SK-N-SH (cell line): ENCODE measurements at regions not wholly inside any gene's neighbourhood (a gene's known extent, or its start where the extent isn't known, plus 50 kb on each side); places are given as distances from the start of the nearest gene placed in this dataset.
A peak's percentile ranks its signal among the peaks of the same experiment; 100 is the strongest.

Source experiments
- CTCF ChIA-PET: fragments of 300-600, 350-600 bp; formaldehyde crosslinking; extraction: SDS; loops from one replicate; lab custom pipeline; 2021; lab: Yijun Ruan, JAX
- POLR2A ChIA-PET: fragments of 350-600 bp; sonication (Branson Sonifier 250); formaldehyde crosslinking; extraction: SDS; loops from one replicate; lab custom pipeline; 2020; ENCODE audit warnings: antibody characterized with exemption, inconsistent platforms; lab: Yijun Ruan, JAX
- DNase-seq: peaks from one replicate; pipeline ENCODE4 v3.0.0; 2012
- H2AFZ ChIP-seq: fragments of 200-600 bp; sonication (generic); 2 replicates; pipeline ENCODE4 v1.8.1; 2016; ENCODE audit warnings: antibody characterized with exemption, mild to moderate bottlenecking, low read depth
- H3F3A ChIP-seq: fragments of 200-600 bp; sonication (generic); replicated peaks from 2 replicates; pipeline ENCODE3; 2016; ENCODE audit warnings: antibody characterized with exemption, mild to moderate bottlenecking; ENCODE audit not compliant: insufficient read depth
- H3K27ac ChIP-seq, 2 experiments: fragments of 200-500 bp in 1 of 2; fragments of 200-600 bp in 1 of 2; sonication (Bioruptor generic) in 1 of 2; sonication (generic), shearing (Covaris generic) in 1 of 2; 2 replicates each; pipeline versions ENCODE4 v1.5.1 to v1.6.1; 2014 to 2016; ENCODE audit warnings: low read depth in 2 of 2, inconsistent platforms in 1 of 2, low read length in 1 of 2, mild to moderate bottlenecking in 1 of 2, mixed read lengths in 1 of 2
- H3K27me3 ChIP-seq: fragments of 200-600 bp; sonication (generic), shearing (Covaris generic); 2 replicates; pipeline ENCODE4 v1.6.1; 2016; ENCODE audit warnings: mixed run types; ENCODE audit not compliant: insufficient read depth
- H3K36me3 ChIP-seq, 2 experiments: fragments of 200-500 bp in 1 of 2; fragments of 200-600 bp in 1 of 2; sonication (Bioruptor generic) in 1 of 2; sonication (generic) in 1 of 2; replicated peaks in 1 of 2; 2 replicates each; pipeline versions ENCODE3 to v1.5.1; 2014 to 2016; ENCODE audit warnings: low read length in 1 of 2, mild to moderate bottlenecking in 1 of 2; ENCODE audit not compliant: insufficient read depth in 2 of 2, control insufficient read depth in 1 of 2
- H3K4me1 ChIP-seq, 2 experiments: fragments of 200-500 bp in 1 of 2; fragments of 200-600 bp in 1 of 2; sonication (Bioruptor generic) in 1 of 2; sonication (generic), shearing (Covaris generic) in 1 of 2; 2 replicates each; pipeline versions ENCODE4 v1.5.1 to v1.6.1; 2014 to 2016; ENCODE audit warnings: low read depth in 1 of 2, low read length in 1 of 2, mixed run types in 1 of 2; ENCODE audit not compliant: insufficient read depth in 2 of 2, control insufficient read depth in 1 of 2
- H3K4me2 ChIP-seq: fragments of 200-600 bp; sonication (generic), shearing (Covaris generic); 2 replicates; pipeline ENCODE4 v1.6.1; 2017; ENCODE audit warnings: mixed run types
- H3K4me3 ChIP-seq, 2 experiments: fragments of 200-500 bp in 1 of 2; fragments of 200-600 bp in 1 of 2; sonication (Bioruptor generic) in 1 of 2; sonication (generic), shearing (Covaris generic) in 1 of 2; 2 replicates each; pipeline versions ENCODE4 v1.5.1 to v1.8.1; 2014 to 2016; ENCODE audit warnings: low read depth in 2 of 2, inconsistent platforms in 1 of 2, low read length in 1 of 2, mild to moderate bottlenecking in 1 of 2, mixed read lengths in 1 of 2, moderate library complexity in 1 of 2
- H3K79me2 ChIP-seq: fragments of 200-600 bp; sonication (generic); 2 replicates; pipeline ENCODE4 v1.8.1; 2017; ENCODE audit warnings: mild to moderate bottlenecking; ENCODE audit not compliant: insufficient read depth
- H3K9ac ChIP-seq: fragments of 200-600 bp; sonication (generic); 2 replicates; pipeline ENCODE4 v1.6.1; 2017; ENCODE audit warnings: mixed run types
- H3K9me2 ChIP-seq: fragments of 200-600 bp; sonication (generic); 2 replicates; pipeline ENCODE4 v1.6.1; 2017; ENCODE audit warnings: mixed run types
- H3K9me3 ChIP-seq: fragments of 200-600 bp; sonication (generic); 2 replicates; pipeline ENCODE4 v1.6.1; 2017; ENCODE audit warnings: mixed run types, mild to moderate bottlenecking, moderate library complexity
- H4K20me1 ChIP-seq: fragments of 200-600 bp; sonication (generic); 2 replicates; pipeline ENCODE4 v1.6.1; 2017; ENCODE audit warnings: mild to moderate bottlenecking, mixed run types; ENCODE audit not compliant: insufficient read depth
- CHD2 ChIP-seq: fragments of 150-350 bp; IDR thresholded peaks from 2 replicates; pipeline ENCODE4 v1.6.1; 2018; ENCODE audit warnings: low read length; ENCODE audit not compliant: partially characterized antibody
- EP300 ChIP-seq, 2 experiments: IDR thresholded peaks; 2 replicates each; pipeline versions ENCODE4 v1.4.0 to v1.6.1; 2012; ENCODE audit warnings: borderline replicate concordance in 1 of 2, low read depth in 1 of 2, low read length in 1 of 2
- EZH2phosphoT487 ChIP-seq: fragments of 200-600 bp; sonication (generic); IDR thresholded peaks from 2 replicates; pipeline ENCODE4 v1.6.1; 2017; ENCODE audit warnings: low read depth, mixed run types, mild to moderate bottlenecking, antibody characterized with exemption, moderate library complexity, borderline replicate concordance
- IRF3 ChIP-seq: fragments of 150-350 bp; IDR thresholded peaks from 2 replicates; pipeline ENCODE4 v1.6.1; 2016; ENCODE audit warnings: mild to moderate bottlenecking, low read depth, low read length
- MEF2A ChIP-seq: IDR thresholded peaks from 2 replicates; pipeline ENCODE4 v1.4.0; 2012; ENCODE audit warnings: low read depth, borderline replicate concordance
- NRF1 ChIP-seq: IDR thresholded peaks from 2 replicates; pipeline ENCODE4 v1.6.1; 2012; ENCODE audit warnings: low read depth, mild to moderate bottlenecking, low read length
- PBX3 ChIP-seq: IDR thresholded peaks from 2 replicates; pipeline ENCODE4; 2012
- RAD21 ChIP-seq: IDR thresholded peaks from 2 replicates; pipeline ENCODE4 v1.6.1; 2012; ENCODE audit warnings: mild to moderate bottlenecking, low read length
- TAF1 ChIP-seq: IDR thresholded peaks from 2 replicates; pipeline ENCODE4 v1.6.1; 2012; ENCODE audit warnings: low read depth, mild to moderate bottlenecking, low read length, moderate library complexity, borderline replicate concordance
- TEAD4 ChIP-seq: IDR thresholded peaks from 2 replicates; pipeline ENCODE4 v1.4.0; 2012; ENCODE audit warnings: mild to moderate bottlenecking, borderline replicate concordance; ENCODE audit not compliant: insufficient read depth
- ZBTB33 ChIP-seq: IDR thresholded peaks from 2 replicates; pipeline ENCODE4 v1.4.0; 2012; ENCODE audit warnings: low read depth, borderline replicate concordance
- WGBS: methylation state at CpG from one replicate; pipeline ENCODE4 v1.1.6; 2017; ENCODE audit warnings: low lambda C conversion rate; 5-methylcytosine and 5-hydroxymethylcytosine counted together
- TF ChIP-seq, protein P1 (sequence below): fragments of 150-350 bp; IDR thresholded peaks from 2 replicates; pipeline ENCODE4 v1.6.1; 2017; ENCODE audit warnings: antibody characterized with exemption, low read length, low read depth, borderline replicate concordance

GRCh38 chr10:64148607-64149006 lies 627.4 kb downstream of the REEP3 start:
- H3K36me3 ChIP-seq = no peaks in the 10 kb centered on the region
- no peaks in the 10 kb centered on the region for H3K79me2 ChIP-seq
- H3K4me3 ChIP-seq = no peak overlapping the region
- CTCF ChIA-PET = interaction anchor here (0.8 to 2.0 kb wide), 2 partner anchors 9 to 17 kb away, joined by 3 to 6 read pairs; no protein-coding TSS in a partner anchor
- no peaks in the 10 kb centered on the region for H4K20me1 ChIP-seq
- no peak overlapping the region for H2AFZ ChIP-seq
- no peak overlapping the region for H3K4me2 ChIP-seq
- H3K4me1 ChIP-seq = no peaks in the 10 kb centered on the region; a peak in 2 of 4 replicates
- DNase-seq = no peak
- H3K9me2 ChIP-seq = no peaks in the 10 kb centered on the region
- H3K9ac ChIP-seq = no peak overlapping the region
- H3K27me3 ChIP-seq = no peaks in the 10 kb centered on the region
- no peaks in the 10 kb centered on the region for H3F3A ChIP-seq
- H3K27ac ChIP-seq = peak overlapping the region in 1 of 2 experiments; percentile 85; a peak in 2 of 4 replicates
- POLR2A ChIA-PET = no interaction called here
- H3K9me3 ChIP-seq = no peaks in the 10 kb centered on the region
- TF ChIP-seq TAF1 (no peak), PBX3 (no peak), EP300 (IDR thresholded peaks at IDR 0.05; ENCODE audit: borderline replicate concordance in 1 of 2, low read depth in 1 of 2, low read length in 1 of 2) (peak in 1 of 2 experiments; percentile 56; a peak in 2 of 4 replicates), MEF2A (no peak)

GRCh38 chr10:64156166-64156565 lies 635.0 kb downstream of the REEP3 start:
- Histone ChIP-seq H3K79me2 (no peaks in the 10 kb centered on the region), H3K4me1 (no peaks in the 10 kb centered on the region; a peak in 1 of 4 replicates), H4K20me1 (no peaks in the 10 kb centered on the region), H3K36me3 (no peaks in the 10 kb centered on the region), H2AFZ (no peak overlapping the region), H3K27ac (no peak overlapping the region), H3F3A (no peaks in the 10 kb centered on the region), H3K9me2 (no peaks in the 10 kb centered on the region), H3K9me3 (no peaks in the 10 kb centered on the region), H3K4me2 (no peak overlapping the region), H3K9ac (no peak overlapping the region), H3K4me3 (no peak overlapping the region), H3K27me3 (no peaks in the 10 kb centered on the region)
- no peak for DNase-seq
- ChIA-PET CTCF (no interaction called here), POLR2A (no interaction called here)
- 15% methylated on average over 3 of the region's 3 CpGs for whole genome bisulfite sequencing
- no peak for TF ChIP-seq ZBTB33

DNA sequence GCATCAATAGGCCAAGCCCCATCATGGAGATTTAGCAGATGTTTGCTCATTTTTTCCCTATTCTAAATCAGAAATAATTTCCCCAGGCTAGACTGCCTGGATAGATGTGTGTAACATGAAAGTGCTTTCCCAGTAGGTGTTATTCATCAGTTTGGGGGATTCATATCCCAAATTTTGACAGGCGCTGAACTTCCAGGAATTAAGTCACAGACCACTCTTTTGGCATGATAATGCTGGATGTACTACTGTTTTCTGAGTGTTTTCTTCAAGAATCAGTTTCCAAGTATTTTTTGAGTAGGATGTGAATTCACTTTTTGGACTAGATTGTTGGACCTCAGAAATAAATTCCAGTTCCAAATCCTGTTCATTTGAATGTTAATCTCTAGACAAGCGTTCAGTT lies 637.4 kb downstream of the REEP3 start:
- no peak overlapping the region for H3K27ac ChIP-seq
- no peak for TF ChIP-seq EZH2phosphoT487
- no peak for TF ChIP-seq CHD2
- TF ChIP-seq TAF1 = no peak
- no peak for TF ChIP-seq TEAD4
- no peak for TF ChIP-seq ZBTB33
- TF ChIP-seq, protein P1, sequence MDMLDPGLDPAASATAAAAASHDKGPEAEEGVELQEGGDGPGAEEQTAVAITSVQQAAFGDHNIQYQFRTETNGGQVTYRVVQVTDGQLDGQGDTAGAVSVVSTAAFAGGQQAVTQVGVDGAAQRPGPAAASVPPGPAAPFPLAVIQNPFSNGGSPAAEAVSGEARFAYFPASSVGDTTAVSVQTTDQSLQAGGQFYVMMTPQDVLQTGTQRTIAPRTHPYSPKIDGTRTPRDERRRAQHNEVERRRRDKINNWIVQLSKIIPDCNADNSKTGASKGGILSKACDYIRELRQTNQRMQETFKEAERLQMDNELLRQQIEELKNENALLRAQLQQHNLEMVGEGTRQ = no peak
- no peak for TF ChIP-seq RAD21
- TF ChIP-seq IRF3 = no peak
- TF ChIP-seq NRF1 = no peak

More for the DNA sequence above, 637.4 kb downstream of the REEP3 start:
- Histone ChIP-seq H3K36me3 (no peaks in the 10 kb centered on the region), H3K4me2 (no peak overlapping the region), H3K27me3 (no peaks in the 10 kb centered on the region), H3K4me1 (no peaks in the 10 kb centered on the region; a peak in 1 of 4 replicates), H2AFZ (no peak overlapping the region), H3K9me2 (no peaks in the 10 kb centered on the region), H4K20me1 (no peaks in the 10 kb centered on the region), H3K9ac (no peak overlapping the region), H3K4me3 (no peak overlapping the region), H3K9me3 (no peaks in the 10 kb centered on the region), H3K79me2 (no peaks in the 10 kb centered on the region), H3F3A (no peaks in the 10 kb centered on the region)
- WGBS = 42% methylated on average over 2 of the region's 2 CpGs
- POLR2A ChIA-PET = no interaction called here
- CTCF ChIA-PET = no interaction called here
- DNase-seq = no peak
